OCI-LY7 (cell line): ENCODE measurements at regions not wholly inside any gene's neighbourhood (a gene's known extent, or its start where the extent isn't known, plus 50 kb on each side); places are given as distances from the start of the nearest gene placed in this dataset.

Experiments used
- CTCF ChIP-seq: fragments of 200-600 bp; sonication (generic); conservative IDR thresholded peaks from 2 replicates; pipeline ENCODE4 v1.5.1; 2014; ENCODE audit warnings: mild to moderate bottlenecking, antibody characterized with exemption, low read length, moderate library complexity, mixed read lengths
- EZH2phosphoT487 ChIP-seq: fragments of 200-600 bp; sonication (generic); IDR thresholded peaks from 2 replicates; pipeline ENCODE4 v1.6.1; 2018; ENCODE audit warnings: low read depth, borderline replicate concordance, mild to moderate bottlenecking, mixed run types, antibody characterized with exemption, low read length, moderate library complexity, mixed read lengths

- TF ChIP-seq CTCF = no peak
- TF ChIP-seq EZH2phosphoT487 = no peak
Observed at GRCh38 chr7:101724957-101725356, 92.5 kb upstream of the CUX1 start.
